KOPT-K1 (cell line): ENCODE measurements at regions not wholly inside any gene's neighbourhood (a gene's known extent, or its start where the extent isn't known, plus 50 kb on each side); places are given as distances from the start of the nearest gene placed in this dataset.
"Not testable (repeated sequence)": the region's sequence is repeated elsewhere in the genome, so short reads cannot be mapped to it uniquely, and the experiment has no call there.

ENCODE experiments used
- H3K27ac ChIP-seq: fragments of 200-600 bp; sonication (generic); 2 replicates; pipeline ENCODE4 v1.5.1; 2016; ENCODE audit warnings: antibody characterized with exemption, mild to moderate bottlenecking, low read depth, low read length; ENCODE audit not compliant: poor library complexity, severe bottlenecking
- H3K36me3 ChIP-seq: fragments of 200-600 bp; sonication (generic); 2 replicates; pipeline ENCODE4 v1.5.1; 2017; ENCODE audit warnings: antibody characterized with exemption, mild to moderate bottlenecking, low read length, moderate library complexity; ENCODE audit not compliant: insufficient read depth
- H3K9me3 ChIP-seq: fragments of 200-600 bp; sonication (generic); 2 replicates; pipeline ENCODE4 v1.5.1; 2017; ENCODE audit warnings: antibody characterized with exemption, low read length, mild to moderate bottlenecking; ENCODE audit not compliant: insufficient read depth, poor library complexity, severe bottlenecking

DNA sequence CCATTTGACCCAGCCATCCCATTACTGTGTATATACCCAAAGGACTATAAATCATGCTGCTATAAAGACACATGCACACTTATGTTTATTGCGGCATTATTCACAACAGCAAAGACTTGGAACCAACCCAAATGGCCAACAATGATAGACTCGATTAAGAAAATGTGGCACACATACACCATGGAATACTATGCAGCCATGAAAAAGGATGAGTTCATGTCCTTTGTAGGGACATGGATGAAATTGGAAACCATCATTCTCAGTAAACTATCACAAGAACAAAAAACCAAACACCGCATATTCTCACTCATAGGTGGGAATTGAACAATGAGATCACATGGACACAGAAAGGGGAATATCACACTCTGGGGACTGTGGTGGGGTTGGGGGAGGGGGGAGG lies 242.7 kb upstream of the FOXF1 start:
- not testable (repeated sequence) for H3K27ac ChIP-seq, H3K9me3 ChIP-seq, H3K36me3 ChIP-seq

DNA sequence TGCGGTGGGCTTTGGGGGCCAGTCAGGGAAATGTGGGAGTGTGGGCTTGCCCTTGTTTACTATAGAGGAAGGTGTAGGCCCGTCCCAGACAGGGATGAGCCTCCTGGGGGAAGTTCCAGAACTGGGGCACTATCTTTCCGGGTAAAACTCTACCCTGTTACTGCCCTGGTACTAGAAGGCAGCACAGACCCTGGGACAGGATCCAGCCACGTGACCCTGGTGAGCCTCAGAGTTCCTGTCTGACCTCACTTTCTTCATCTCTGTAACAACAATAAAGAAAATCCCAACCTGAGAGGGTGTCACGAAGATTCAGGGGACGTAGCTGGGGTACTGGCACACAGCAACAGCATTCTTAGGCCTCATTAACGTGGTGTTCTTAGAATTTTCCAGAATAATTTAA lies 239.6 kb upstream of the FOXF1 start:
- Histone ChIP-seq H3K9me3 (no peaks in the 10 kb centered on the region), H3K27ac (no peak overlapping the region), H3K36me3 (no peaks in the 10 kb centered on the region)

DNA sequence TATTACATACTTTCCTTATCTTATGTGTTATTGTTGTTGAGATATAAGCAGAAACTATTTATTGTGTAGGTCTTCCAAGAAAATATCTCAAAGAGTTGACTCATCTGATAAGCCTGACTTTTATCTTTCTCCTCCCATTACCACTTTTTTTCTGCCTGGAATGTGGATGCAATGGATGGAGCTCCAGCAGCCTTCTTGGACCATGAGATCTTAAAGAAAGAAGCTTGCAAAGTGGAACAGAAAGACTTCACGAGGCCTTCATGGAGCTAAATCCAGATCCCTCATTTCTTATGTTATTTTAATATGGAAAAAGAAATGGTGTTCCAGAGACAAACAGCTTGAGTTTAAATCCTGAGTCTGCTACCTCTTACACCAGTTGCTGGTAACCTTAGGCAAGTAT lies 237.6 kb upstream of the FOXF1 start:
- no peaks in the 10 kb centered on the region for H3K36me3 ChIP-seq
- H3K9me3 ChIP-seq = no peaks in the 10 kb centered on the region
- H3K27ac ChIP-seq = no peak overlapping the region

DNA sequence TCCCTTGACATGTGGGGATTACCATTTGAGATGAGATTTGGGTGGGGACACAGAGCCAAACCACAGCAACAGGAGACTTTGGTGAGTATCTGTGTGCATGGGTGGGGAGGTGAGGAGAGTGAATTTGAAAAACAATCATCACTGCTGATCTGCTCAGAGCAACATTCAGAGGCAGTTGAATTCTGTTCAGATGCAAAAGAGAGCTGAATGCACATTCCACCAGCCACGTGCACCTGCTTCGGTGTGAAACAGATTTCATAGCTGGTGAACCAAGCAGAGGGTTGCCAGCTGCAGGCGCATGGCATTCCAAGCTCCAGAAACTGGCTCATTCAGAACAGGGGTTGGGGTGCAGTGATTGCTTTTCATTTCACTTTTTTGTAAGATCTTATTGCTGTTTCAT lies 233.1 kb upstream of the FOXF1 start:
- H3K36me3 ChIP-seq = no peaks in the 10 kb centered on the region
- no peak overlapping the region for H3K27ac ChIP-seq
- H3K9me3 ChIP-seq = no peaks in the 10 kb centered on the region

DNA sequence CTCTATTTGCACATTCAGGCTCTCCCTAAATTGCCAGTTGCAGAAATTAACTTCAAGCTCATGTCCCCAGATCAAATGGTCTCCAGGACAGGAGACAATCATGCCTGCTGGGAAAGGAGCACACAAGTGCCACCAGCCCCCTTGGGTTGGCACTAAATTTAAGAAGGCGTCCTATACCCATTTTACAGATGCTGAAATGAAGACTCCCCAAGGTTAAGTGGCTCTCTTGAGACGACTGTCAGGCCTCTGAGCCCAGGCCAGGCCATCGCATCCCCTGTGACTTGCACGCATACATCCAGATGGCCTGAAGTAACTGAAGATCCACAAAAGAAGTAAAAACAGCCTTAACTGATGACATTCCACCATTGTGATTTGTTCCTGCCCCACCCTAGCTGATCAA lies 232.5 kb upstream of the FOXF1 start:
- H3K27ac ChIP-seq, H3K9me3 ChIP-seq, H3K36me3 ChIP-seq: not testable (repeated sequence)

DNA sequence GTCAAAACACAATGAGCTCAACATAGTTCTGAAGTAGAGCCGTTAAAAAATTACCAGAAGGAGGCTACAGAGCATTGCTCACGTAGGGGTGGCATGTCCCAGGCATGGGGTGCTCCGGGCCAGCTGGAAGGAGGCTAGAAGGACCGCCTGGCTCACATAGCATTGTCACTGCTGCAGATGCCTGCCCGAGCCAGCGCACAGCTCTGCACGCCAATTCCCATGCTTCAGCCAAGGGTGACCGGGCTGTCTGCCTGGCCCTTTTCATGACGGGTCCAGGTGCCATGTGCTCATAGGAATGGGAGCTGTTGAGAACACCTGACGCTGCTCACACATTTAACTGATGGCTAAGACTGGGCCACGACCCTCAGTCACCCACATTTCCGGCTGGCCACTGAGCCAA lies 228.9 kb upstream of the FOXF1 start:
- Histone ChIP-seq H3K27ac (no peak overlapping the region), H3K36me3 (no peaks in the 10 kb centered on the region), H3K9me3 (no peaks in the 10 kb centered on the region)

DNA sequence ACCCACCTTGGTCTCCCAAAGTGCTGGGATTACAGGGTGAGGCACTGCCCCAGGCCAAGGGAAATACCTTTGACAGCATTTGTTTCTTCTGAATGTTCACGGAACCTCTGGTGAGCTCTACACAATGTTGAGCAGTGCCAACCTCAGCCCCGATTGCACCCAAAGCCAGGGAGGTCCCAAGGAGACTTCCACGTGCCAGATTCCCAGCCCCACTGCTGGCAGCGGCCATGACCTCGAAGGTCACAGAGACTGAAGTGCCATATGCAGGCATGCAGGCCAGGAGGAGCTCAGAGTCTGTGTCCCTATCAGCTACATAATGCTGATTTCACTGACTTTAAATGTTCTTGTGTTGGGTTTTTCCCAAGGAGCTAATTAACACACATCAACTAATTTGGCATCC lies 226.4 kb upstream of the FOXF1 start:
- Histone ChIP-seq H3K27ac (no peak overlapping the region), H3K9me3 (no peaks in the 10 kb centered on the region)

DNA sequence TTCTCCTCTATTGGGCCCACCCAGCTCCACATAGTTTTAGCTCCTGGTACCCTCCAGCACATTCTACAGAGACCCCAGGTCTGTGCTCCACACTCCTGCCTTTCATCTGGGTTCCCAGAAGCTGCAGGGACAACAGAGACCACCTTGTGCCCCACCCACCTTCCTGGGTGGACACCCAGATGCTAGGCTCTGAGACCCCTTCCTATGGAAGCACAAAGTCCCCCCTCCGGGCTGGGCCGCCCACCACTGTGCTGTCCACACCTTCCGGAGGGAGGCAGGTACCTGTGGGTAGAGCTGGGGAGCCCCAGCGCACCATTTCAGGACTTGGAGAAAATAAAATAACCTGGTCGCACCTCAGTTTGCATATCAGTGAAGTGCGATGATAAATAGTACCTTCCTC lies 224.9 kb upstream of the FOXF1 start:
- Histone ChIP-seq H3K27ac (no peak overlapping the region), H3K9me3 (no peaks in the 10 kb centered on the region), H3K36me3 (no peaks in the 10 kb centered on the region)

More for the DNA sequence above, 226.4 kb upstream of the FOXF1 start:
- H3K36me3 ChIP-seq = no peaks in the 10 kb centered on the region

DNA sequence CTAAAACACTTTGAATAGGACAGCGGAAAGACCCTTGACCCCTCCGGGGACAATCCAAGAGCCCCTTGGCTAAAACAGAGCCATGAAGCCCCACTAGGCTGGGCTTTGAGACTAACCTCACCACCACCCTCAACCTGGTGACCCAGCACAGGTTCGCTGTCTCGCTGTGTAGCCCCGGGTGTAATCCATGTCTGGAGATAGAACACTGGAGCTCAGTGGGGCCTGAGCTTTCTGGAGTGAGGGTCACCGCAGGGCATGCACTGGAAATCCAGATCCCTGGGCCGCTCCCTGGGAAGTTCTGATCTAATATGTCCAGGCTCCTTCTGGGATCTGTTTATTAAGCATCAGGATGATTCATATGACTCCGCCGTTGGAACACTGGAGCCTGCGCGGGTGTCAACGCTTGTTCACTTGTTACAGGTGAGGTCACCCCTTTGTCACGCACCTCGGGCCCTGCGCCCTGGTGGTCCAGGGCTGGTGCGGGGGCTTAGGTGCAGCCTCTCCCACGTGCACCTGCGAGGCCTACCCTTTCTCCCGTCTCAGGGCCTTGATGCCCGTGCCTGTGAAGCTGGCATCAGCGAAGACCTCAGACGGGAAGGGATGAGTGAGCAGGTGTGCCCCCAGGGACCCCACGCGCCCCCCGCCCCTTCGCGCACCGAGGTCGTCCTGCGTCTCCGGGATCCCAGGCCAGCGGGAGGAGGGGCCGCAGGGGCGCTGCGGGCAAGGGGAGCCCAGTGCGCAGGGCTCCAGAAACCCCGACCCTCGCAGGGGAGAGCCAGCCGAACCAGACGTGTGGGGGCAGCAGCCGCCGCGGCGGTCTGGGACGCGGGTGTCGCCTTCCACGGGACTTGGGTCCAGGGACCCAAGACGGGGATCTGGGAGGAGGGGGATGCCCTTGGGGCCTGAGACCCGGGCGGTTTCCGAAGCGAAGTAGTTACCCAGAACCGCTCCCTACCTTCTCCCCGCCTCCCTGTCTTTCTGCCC lies 224.1 kb upstream of the FOXF1 start:
- Histone ChIP-seq H3K36me3 (no peaks in the 10 kb centered on the region), H3K27ac (no peak overlapping the region), H3K9me3 (no peaks in the 10 kb centered on the region)

DNA sequence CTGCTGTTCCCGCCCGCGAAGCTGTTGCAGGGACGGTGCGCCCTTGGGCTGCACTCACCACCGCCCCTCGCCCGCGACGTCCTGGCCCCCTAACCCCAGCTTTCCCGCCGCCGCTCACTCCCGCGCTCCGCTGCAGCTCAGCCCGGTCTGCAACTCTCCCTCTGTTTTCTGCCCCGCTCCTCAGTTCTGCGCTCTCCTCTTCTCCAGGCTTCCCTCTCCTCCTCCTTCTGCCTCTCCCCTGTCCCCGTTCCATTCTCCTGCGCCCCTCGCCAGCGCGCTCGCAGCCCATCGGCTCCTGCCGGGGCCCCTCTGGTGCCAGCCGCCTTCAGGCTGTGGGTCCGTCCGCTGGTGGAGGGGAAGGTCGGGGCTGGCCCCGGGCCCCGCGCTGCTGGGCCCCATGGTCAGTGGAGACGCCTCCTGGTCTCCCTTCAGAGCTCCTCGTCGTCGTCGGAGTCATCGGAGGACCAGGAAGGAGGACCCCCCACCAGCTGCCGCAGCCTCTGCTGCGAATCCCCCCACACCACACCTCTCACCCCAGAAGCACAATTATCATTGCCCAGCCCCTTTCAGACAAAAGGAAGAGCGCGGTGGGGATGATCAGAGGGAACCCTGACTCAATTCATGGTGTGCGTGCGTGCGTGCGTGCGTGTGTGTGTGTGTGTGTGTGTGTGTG lies 223.2 kb upstream of the FOXF1 start:
- no peak overlapping the region for H3K27ac ChIP-seq
- H3K9me3 ChIP-seq = no peaks in the 10 kb centered on the region
- H3K36me3 ChIP-seq = no peaks in the 10 kb centered on the region

DNA sequence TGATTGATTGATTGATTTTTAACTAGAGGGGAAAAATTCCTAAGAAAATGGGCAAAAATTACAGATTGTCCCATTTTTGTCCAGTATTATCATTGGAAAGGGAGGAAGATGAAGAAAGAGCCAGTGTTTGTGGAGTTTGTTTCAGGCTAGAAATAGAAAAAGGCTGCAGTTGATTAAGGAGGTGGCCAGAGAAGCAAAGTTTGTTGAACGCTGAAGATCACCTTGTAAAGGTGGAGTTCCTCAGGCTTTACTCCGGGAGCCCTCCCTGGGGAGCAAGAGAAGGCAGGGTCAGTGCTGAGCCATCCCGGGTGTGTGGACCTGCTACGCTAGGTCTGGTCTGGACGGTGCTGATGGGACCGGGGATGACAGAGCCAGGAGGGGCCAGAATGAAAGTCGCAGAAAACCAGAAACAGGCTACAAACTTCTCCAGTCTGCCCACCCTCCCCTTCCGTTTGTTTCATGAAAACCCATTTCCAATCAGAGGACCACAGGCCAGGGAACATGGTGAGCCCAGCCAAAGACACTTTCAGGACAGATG lies 222.6 kb upstream of the FOXF1 start:
- Histone ChIP-seq H3K27ac (no peak overlapping the region), H3K9me3 (no peaks in the 10 kb centered on the region)

DNA sequence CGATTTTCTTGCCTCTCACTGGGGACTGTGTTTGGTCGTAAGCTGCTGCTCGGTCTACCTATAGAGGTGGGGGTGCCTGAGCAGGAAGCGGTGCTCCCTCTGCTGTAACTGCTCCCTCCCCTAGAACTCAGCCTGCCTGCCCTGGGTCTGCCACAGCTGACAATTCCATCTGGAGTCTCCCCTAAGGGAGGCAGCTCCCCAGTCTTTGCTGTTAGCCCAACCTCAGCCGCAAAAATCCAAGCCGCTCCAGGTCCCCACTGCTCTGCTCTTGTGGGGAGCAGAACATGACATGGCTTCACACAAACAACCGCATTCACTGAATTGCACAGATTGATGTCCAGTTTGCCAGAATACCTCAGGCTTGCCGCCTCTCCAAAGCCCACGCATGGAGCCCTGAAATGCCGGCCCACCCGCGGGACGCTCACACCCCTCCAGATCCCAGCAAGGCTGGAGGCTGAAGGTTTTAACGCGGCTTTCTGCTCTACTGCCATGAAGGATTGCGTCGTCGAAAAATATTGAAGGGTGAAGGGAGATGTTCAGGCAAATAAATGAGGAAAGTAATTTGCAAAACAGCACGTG lies 221.5 kb upstream of the FOXF1 start:
- Histone ChIP-seq H3K36me3 (no peaks in the 10 kb centered on the region), H3K27ac (no peak overlapping the region), H3K9me3 (no peaks in the 10 kb centered on the region)

More for the DNA sequence above, 222.6 kb upstream of the FOXF1 start:
- H3K36me3 ChIP-seq = no peaks in the 10 kb centered on the region

DNA sequence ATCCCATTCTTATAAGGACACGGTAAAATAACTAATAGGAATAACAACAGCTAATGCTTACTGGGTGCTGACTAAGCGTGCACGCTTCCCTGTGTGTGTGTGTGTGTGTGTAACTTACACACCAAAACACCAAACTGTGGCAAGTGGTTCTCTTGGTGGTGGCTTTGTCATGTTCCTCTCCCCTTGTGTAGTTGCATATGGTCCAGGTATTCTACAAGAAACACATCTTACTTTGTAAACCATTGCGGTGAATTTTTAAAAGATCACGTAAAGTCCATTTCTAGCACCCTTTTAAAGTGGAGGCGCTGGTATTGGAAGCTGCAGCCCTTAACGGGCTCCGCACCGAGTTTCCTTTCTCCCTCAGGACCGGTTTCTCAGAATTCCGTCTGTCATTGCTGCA lies 221.0 kb upstream of the FOXF1 start:
- H3K27ac ChIP-seq = no peak overlapping the region
- no peaks in the 10 kb centered on the region for H3K36me3 ChIP-seq
- no peaks in the 10 kb centered on the region for H3K9me3 ChIP-seq

DNA sequence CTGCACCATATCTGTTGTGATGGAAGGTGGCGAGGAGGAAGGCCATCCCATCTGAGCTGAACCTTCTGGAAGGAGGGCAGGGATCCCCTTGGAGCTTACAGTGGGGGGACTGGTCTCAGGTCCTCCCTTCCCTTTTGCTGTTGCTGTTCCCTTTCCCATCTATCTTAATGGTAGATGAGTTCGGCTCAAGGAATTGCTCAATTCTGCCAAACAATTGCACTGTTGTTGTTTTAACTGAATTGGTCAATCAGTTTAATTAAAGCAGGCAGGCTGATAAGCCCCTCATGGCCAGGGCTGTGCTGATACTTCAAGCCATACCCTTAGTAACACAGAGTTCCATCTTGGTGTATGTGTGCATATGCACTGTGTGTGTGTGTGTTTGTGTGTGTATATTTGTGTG lies 220.4 kb upstream of the FOXF1 start:
- H3K27ac ChIP-seq = no peak overlapping the region

DNA sequence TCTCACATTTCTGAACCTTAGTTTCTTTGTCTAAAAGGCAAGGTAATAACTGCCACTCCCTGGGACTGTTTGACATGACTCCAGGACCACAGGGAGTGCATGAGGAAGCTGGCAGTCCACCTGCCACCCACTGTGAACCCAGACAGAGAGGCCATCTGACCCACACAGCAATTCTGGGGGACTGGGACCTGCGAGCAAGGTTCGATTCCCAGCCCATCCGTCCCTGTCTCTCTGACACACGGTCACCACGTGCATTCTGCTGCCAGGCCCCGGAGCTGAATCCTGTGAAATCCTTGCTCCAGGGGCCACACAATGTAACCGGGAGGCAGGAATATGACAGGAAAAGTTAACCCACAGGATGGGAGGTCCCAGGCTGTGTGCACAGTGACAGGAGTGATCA lies 218.8 kb upstream of the FOXF1 start:
- Histone ChIP-seq H3K36me3 (no peaks in the 10 kb centered on the region), H3K27ac (no peak overlapping the region), H3K9me3 (no peaks in the 10 kb centered on the region)

More for the DNA sequence above, 220.4 kb upstream of the FOXF1 start:
- no peaks in the 10 kb centered on the region for H3K36me3 ChIP-seq
- no peaks in the 10 kb centered on the region for H3K9me3 ChIP-seq
